Endothelial cell (in vitro differentiated cells): ENCODE measurements at regions not wholly inside any gene's neighbourhood (a gene's known extent, or its start where the extent isn't known, plus 50 kb on each side); places are given as distances from the start of the nearest gene placed in this dataset.

Source experiments
- DNase-seq: peaks from one replicate; pipeline ENCODE4 v3.0.0; 2021; ENCODE audit warnings: low spot score
- H3K27ac Mint-ChIP-seq: one replicate; pipeline ENCODE4 v1.8.0; 2021; ENCODE audit warnings: mixed read lengths, inconsistent platforms; ENCODE audit not compliant: unreplicated experiment
- H3K27me3 Mint-ChIP-seq: one replicate; pipeline ENCODE4 v1.8.0; 2021; ENCODE audit warnings: mild to moderate bottlenecking, moderate library complexity, mixed read lengths, inconsistent platforms; ENCODE audit not compliant: unreplicated experiment
- H3K36me3 Mint-ChIP-seq: one replicate; pipeline ENCODE4 v1.8.0; 2021; ENCODE audit warnings: mild to moderate bottlenecking, low read depth, mixed read lengths, inconsistent platforms; ENCODE audit not compliant: unreplicated experiment
- H3K4me1 Mint-ChIP-seq: one replicate; pipeline ENCODE4 v1.8.0; 2021; ENCODE audit warnings: mild to moderate bottlenecking, mixed read lengths, inconsistent platforms; ENCODE audit not compliant: unreplicated experiment
- H3K4me3 Mint-ChIP-seq: one replicate; pipeline ENCODE4 v1.8.0; 2021; ENCODE audit warnings: mild to moderate bottlenecking, mixed read lengths, inconsistent platforms; ENCODE audit not compliant: unreplicated experiment
- H3K9me3 Mint-ChIP-seq: one replicate; pipeline ENCODE4 v1.8.0; 2021; ENCODE audit warnings: mixed read lengths, inconsistent platforms; ENCODE audit not compliant: unreplicated experiment
- TF ChIP-seq, protein P1 (sequence below): fragments of 200-600 bp; sonication (generic); IDR thresholded peaks from one replicate; pipeline ENCODE4 v1.5.0; 2021; ENCODE audit warnings: antibody characterized with exemption; ENCODE audit not compliant: unreplicated experiment

GRCh38 chr12:65597527-65597926, 226.8 kb upstream of the HMGA2 start:
- Mint-ChIP-seq H3K27me3 (peaks cover 2% of the 10 kb centered on the region), H3K9me3 (no peaks in the 10 kb centered on the region), H3K36me3 (no peaks in the 10 kb centered on the region), H3K4me3 (no peak overlapping the region), H3K4me1 (peaks cover 22% of the 10 kb centered on the region), H3K27ac (no peak overlapping the region)
- TF ChIP-seq, protein P1, sequence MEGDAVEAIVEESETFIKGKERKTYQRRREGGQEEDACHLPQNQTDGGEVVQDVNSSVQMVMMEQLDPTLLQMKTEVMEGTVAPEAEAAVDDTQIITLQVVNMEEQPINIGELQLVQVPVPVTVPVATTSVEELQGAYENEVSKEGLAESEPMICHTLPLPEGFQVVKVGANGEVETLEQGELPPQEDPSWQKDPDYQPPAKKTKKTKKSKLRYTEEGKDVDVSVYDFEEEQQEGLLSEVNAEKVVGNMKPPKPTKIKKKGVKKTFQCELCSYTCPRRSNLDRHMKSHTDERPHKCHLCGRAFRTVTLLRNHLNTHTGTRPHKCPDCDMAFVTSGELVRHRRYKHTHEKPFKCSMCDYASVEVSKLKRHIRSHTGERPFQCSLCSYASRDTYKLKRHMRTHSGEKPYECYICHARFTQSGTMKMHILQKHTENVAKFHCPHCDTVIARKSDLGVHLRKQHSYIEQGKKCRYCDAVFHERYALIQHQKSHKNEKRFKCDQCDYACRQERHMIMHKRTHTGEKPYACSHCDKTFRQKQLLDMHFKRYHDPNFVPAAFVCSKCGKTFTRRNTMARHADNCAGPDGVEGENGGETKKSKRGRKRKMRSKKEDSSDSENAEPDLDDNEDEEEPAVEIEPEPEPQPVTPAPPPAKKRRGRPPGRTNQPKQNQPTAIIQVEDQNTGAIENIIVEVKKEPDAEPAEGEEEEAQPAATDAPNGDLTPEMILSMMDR: no peak
- DNase-seq: no peak

GRCh38 chr12:65598688-65599087, 225.6 kb upstream of the HMGA2 start:
- H3K36me3 Mint-ChIP-seq: no peaks in the 10 kb centered on the region
- TF ChIP-seq, protein P1: no peak
- H3K9me3 Mint-ChIP-seq: no peaks in the 10 kb centered on the region
- DNase-seq: no peak
- peaks cover 23% of the 10 kb centered on the region for H3K4me1 Mint-ChIP-seq
- H3K27me3 Mint-ChIP-seq: peaks cover 2% of the 10 kb centered on the region
- no peak overlapping the region for H3K27ac Mint-ChIP-seq
- no peak overlapping the region for H3K4me3 Mint-ChIP-seq

GRCh38 chr12:65602253-65602609, 222.1 kb upstream of the HMGA2 start:
- H3K27me3 Mint-ChIP-seq: no peaks in the 10 kb centered on the region
- H3K4me1 Mint-ChIP-seq: peaks cover 18% of the 10 kb centered on the region
- H3K36me3 Mint-ChIP-seq: no peaks in the 10 kb centered on the region
- no peak overlapping the region for H3K27ac Mint-ChIP-seq
- TF ChIP-seq, protein P1: no peak
- no peak for DNase-seq
- H3K9me3 Mint-ChIP-seq: no peaks in the 10 kb centered on the region
- no peak overlapping the region for H3K4me3 Mint-ChIP-seq

- H3K9me3 Mint-ChIP-seq: no peaks in the 10 kb centered on the region
- H3K4me1 Mint-ChIP-seq: peaks cover 18% of the 10 kb centered on the region
- H3K36me3 Mint-ChIP-seq: no peaks in the 10 kb centered on the region
- H3K27ac Mint-ChIP-seq: no peak overlapping the region
- no peaks in the 10 kb centered on the region for H3K27me3 Mint-ChIP-seq
- DNase-seq: peak; percentile 72
- no peak overlapping the region for H3K4me3 Mint-ChIP-seq
- TF ChIP-seq, protein P1: peak; percentile 73
These were observed 221.5 kb upstream of the HMGA2 start for GRCh38 chr12:65602610-65603295.

DNA sequence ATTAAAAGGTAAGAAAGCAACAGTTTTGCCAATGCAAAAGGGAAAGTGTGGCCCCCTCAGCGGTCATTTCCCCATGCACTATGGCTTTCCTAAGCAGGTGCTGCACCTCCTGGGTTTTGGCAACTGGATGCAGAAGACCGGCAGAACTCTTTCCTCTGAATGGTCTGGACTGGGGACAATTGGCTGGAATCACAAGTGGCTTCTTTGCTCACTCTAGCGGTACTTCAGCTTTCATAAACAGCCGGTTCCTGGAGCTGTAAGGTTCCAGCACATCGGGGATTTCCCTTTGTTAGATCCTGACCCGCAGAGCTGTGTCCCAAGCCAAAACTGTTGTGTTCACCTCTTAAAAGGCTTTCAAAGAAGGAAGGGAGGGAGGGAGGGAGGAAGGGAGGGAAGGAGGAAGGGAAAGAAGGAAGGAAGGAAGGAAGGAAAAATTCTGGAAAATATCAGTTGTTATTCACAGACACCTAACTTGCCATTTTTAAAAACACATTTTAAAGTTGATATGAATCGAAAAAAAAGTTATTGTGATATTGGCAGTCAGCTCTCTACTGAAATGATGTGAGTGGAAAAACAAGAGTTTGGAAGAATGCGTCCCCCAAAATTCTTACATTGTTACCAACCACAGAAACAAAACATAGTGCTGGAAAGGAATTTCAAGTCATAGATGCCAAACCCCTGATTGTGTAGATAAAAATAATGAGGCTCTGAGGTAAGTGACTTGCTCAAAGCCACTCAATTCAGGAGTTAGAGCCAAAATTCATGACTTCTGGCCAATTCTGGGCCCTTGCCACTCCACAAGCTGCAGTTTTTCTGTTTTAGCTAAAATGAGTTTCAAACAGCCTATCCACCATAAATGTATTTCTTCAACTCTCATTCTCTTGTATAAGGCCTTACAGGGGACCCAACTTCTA, 220.6 kb upstream of the HMGA2 start:
- Mint-ChIP-seq H3K9me3 (no peaks in the 10 kb centered on the region), H3K4me1 (peaks cover 18% of the 10 kb centered on the region), H3K27me3 (no peaks in the 10 kb centered on the region), H3K4me3 (no peak overlapping the region), H3K36me3 (no peaks in the 10 kb centered on the region), H3K27ac (no peak overlapping the region)
- no peak for DNase-seq
- TF ChIP-seq, protein P1: no peak
